NCI-H774 (cell line): ENCODE measurements at regions not wholly inside any gene's neighbourhood (a gene's known extent, or its start where the extent isn't known, plus 50 kb on each side); places are given as distances from the start of the nearest gene placed in this dataset.

Source experiments
- DNase-seq: peaks from one replicate; lab custom pipeline; 2025; lab: John Stamatoyannopoulos, UW

DNA sequence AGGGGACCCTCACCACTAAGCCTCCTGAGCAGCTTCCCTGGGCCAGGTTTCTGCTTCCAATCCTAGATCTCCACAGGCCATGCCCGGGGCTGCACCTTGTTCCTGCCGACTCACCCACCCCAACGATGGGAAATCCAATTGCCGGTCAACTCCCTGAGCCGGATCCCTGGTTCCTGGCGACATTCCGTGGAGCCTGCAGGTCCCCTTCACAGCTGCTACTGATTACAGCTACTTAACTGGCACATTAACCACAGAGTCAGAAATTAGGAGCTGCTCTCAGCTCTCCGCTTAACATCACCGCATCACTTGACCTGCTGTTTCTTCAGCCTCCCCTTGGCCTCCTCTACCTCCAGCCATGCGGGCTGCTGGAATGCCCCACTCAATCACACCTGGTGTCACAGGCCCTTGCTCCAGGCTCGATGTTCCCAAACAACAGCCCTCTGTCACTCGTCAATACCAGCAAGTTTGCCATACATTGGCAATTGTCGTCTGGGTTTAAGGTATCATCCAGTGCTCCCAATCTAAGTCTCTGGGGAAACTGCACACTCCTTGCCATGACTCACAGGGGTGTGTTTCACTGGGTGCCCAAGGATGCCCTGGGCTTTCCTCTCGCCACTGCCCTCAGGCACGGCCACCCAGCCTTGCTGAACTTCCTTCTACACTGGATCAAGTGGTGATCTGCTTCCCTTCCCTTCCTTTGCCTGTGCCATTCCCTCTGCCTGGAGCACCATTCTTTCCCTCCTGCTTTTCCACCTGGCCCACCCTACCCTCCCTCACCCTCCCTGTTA, 181.0 kb downstream of the MN1 start:
- no peak for DNase-seq

DNA sequence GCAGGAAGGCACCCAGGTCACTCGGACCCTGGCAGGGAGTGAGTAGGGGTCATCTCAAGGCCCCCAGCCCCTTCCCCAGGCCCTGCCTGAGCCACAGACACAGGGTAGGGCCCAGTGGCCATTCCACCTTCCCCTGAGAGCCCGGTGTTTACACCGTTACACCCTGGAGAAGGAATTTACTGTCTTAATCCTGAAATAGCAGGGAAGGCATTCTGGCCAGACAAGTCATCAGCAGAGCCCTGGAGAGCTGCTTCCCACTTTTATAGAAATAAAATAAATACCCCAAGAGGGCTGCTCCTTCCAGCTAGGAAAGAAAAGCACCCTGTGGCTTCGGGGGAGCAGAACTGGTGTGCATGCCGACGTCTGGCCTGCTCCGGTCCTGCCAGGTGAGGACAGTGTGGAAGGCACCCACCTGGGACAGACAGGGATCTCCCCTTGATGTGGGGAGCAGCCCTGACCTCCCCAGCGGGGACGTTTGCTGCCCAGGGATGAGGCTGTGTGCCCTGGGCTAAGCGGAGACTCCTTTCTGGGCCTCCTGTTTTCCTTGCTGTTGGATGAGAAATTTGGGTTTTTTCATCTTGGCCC, 180.0 kb downstream of the MN1 start:
- DNase-seq = no peak

DNA sequence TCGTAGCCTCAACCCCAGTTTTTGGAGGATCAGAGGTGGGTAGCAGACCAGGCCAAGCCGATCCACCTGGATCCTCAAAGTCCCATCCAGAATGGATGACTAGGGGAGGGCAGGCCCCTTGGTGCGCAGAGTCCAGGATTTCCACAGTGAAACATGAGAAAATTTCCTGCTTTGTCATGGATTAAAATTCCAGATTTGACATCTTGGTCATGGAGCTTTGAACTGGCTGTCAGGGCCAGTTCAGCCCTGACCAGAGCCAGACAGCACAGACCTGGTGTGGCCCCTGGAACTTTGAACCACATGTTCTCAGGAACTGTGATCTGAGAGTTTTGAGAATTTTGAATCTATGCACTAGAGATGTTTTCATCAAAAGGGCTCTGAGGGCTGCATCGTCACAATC, 177.5 kb downstream of the MN1 start:
- DNase-seq = no peak

DNA sequence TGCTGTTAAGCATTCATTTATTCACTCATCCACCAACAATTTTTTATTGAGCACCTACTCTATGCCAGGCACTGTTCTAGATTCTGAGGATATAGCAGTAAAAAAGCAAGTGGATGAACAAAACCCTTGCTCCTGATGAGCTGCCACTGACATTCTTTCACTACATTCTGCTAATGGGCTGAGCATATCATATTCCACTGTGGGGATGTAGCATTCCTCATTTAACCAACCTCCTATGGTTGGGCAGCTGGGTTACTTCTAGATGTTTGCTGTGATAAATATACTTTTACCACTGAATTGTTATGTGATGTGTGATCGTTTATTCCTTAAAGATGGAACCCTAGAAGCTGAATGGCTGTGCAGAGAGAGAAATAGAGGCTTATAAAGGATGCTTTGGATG, 176.9 kb downstream of the MN1 start:
- no peak for DNase-seq

DNA sequence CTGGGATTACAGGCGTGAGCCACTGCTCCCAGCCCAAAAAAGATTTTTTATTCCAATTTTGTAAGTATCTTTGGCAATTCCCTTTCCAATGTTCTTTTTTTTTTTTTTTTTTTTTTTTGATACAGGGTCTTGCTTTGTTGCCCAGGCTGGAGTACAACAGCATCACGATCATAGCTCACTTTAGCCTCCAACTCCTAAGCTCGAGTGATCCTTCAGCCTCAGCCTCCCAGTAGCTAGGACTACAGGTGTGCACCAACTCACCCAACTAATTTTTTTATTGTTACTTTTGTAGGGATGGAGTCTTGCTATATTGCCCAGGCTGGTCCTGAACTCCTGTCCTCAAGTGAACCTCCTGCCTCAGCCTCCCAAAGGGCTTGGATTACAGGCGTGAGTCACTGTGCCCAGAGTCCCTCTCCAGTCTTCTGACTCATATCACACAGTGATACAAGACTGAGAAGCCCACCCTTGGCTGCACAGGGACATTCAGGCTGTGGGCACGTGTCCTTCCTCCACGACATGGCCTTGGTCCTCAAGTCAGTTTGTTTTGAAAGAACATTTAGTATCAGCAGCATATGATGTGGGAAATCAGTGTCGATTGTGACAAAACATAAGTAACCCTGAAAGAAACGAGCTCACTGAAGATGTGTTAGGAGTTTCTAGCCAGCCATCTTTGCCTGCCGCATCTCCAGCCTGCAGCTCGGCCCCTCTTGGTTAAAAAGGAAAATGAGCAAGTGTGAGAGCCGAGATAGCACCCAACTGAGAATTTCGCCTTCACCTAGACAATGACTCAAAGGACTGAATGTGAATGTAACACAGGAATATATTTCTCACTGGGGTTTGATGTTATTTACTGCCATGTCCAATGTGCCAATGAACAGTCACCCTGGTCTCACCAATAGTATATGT, 175.5 kb downstream of the MN1 start:
- no peak for DNase-seq

DNA sequence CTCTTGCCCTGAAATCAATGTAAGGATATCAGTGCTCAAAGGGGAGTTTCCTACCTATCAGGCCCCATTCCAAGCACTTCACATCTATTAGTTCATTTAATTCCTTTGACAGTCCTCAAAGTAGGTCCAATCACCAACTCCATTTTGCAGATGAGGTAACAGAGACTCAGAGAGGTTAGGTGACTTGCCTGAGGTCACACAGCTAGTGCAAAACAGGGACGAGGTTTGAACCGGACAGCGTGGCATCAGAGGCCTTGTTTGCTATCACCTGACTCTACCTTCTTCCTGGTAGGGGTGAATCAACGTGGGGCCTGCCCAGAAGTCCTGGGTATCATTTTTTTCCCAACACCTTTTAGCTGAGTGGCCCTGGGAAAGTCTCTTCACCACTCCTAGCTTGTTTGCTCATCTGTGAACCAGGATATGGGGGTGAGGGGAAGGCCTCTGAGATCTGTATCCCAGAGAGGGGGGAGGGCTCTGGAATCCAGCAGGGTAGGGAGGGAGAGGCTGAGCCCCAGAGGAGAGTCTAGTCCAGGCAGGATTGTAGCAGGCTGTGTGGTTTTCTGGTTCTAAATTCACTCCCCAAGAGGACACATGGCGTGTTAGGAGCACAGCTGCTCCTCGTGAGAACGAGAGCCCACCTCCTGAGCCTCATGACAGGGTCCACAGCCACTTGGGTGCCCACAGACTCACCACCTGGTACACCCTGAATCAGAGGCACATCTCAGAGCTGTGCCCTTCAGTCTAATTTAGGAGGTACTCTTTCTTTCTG, 174.7 kb downstream of the MN1 start:
- no peak for DNase-seq

DNA sequence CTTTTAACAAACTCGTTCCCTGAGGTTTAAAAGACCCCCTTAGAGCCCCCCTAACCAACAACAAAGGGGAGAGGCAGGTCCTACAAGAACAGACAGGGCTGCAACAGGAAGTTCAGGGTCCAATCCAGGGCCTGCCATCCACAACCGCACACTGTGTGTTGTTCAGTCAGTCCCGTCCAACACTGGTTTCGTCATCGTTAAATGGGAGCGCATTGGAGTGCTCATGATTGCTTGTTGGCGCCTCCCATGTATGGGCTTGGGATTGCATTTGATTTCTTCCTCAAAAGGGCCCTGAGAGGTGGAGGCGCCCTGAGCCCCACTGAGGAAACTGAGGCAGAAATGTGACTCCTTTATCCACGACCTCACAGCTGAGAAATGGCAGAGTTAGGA, 174.1 kb downstream of the MN1 start:
- no peak for DNase-seq

DNA sequence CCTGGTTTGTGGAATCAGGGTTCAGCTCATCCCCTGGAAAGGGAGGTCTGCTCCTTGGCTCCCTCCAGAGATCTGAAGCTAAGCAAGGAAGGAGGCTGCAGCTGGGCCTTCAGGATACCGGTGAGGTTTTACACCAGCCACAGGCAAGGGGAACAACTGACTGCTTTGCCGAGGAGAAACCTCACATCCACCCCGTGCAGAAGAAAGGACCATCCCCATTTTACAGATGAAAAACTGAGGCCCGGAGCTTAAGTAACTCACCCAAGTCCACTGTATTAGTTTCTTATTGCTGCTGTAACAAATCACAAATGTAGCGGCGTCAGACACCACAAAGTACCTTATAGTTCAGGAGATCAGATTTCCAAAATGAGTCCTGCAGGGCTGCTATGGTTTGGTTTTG, 173.7 kb downstream of the MN1 start:
- no peak for DNase-seq

DNA sequence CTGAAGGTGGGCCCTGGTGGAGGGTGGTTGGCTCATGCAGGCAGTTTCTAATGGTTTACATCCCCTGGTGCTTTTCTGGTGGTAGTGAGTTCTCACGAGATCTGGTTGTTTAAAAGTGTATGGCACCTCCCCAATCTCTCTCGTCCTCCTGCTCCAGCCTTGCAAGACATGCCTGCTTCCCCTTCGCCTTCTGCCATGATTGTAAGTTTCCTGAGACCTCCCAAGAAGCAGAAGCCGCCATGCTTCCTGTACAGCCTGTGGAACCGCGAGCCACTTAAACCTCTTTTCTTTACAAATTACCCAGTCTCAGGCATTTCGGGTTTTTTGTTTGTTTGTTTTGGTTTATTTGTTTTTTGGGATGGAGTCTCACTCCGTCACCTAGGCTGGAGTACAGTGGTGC, 173.2 kb downstream of the MN1 start:
- DNase-seq = no peak

DNA sequence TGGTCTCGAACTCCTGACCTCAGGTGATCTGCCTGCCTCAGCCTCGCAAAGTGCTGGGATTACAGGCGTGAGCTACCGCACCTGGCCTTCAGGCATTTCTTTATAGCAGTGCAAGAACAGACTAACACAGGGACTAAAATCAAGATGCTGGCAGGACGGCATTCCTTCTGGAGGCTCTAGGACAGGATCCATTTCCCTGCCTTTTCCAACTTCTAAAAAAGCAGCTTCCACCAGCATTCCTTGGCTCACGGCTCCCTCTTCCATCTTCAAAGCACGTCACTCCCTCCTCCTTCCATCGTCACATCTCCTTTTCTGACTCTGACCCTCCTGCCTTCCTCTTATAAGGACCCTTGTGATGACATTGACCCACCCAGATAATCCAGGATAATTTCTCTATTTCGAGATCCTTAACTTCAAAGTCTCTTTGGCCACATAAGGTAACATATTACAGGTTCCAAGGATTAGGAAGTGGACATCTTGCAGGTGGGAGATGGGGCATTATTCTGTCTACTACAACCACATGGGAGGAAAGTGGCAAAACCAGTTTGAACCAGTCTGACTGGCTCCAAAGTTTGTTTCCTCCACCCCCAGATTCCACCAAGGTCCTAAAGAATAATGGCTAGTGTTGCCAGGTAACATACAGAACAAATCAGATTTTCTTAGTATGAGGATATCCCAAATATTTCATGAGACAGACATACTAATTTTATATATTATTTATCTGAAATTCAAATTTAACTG, 172.5 kb downstream of the MN1 start:
- no peak for DNase-seq

DNA sequence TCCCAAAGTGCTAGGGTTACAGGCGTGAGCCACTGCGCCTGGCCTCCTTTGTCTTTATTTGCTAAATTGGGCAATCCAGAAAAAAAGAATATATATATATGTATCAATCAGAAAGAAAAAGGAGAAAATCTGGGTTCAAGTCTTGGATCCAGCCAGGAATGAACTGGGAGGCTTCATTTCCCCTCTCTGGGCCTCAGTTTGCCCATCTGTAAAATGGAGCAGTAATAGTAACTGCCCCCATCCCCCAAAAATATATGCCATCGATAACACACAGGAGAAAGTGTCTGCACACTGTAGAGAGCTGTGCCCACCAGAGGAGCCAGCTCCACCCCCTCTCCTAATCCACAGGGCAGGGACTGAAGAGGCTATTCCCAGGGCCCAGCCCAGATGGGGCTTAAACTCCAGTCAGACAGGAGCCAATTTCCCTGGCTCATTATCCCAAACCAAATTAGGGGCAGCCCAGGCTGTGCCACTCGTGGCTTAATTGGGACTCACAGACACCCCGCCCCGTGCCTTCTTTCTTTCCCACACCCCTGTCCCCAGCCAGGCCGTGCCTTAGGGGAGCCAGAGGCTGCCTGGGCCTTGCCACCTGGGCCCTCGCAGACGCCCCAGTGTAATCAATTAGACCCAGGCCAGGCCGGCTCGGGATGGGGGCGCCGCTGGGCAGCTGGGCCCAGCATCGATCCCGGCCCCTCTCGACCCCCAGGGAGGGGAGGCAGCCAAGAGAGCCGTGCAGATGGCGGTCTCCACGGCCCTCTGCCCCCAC, 171.5 kb downstream of the MN1 start:
- no peak for DNase-seq

DNA sequence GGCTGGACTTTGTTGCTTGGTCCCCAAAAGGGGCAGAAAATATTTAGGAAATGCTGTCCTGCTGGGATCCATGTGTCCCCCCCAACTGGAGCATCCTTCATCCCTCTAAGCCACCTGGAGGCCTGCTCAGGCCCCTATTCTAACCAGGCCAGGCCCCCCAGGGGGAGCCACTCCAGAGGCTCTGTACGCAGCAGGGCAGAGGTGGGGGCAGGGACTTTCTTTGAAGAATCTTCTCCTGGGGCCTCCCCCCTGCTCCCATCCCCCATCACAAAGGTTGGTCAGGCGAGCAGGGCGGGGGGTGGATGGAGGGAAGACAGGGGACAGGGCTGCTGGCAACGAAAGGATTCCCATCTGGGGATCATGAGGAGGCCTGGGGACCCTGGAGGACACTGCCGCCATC, 170.8 kb downstream of the MN1 start:
- no peak for DNase-seq

DNA sequence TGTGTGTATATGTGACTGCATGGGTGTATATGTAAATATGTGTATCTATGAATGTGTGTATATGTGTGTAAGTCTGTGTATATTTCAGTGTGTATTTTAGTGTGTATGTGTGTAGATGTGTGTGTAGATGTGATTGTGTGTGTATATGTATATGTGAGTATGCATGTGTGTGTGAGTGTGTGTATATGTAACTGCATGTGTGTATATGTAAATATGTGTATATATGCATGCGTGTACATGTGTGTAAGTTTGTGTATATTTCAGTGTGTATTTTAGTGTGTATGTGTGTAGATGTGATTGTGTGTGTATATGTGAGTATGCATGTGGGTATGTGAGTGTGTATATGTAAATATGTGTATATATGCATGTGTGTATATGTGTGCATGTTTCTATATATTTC, 169.9 kb downstream of the MN1 start:
- DNase-seq = no peak

DNA sequence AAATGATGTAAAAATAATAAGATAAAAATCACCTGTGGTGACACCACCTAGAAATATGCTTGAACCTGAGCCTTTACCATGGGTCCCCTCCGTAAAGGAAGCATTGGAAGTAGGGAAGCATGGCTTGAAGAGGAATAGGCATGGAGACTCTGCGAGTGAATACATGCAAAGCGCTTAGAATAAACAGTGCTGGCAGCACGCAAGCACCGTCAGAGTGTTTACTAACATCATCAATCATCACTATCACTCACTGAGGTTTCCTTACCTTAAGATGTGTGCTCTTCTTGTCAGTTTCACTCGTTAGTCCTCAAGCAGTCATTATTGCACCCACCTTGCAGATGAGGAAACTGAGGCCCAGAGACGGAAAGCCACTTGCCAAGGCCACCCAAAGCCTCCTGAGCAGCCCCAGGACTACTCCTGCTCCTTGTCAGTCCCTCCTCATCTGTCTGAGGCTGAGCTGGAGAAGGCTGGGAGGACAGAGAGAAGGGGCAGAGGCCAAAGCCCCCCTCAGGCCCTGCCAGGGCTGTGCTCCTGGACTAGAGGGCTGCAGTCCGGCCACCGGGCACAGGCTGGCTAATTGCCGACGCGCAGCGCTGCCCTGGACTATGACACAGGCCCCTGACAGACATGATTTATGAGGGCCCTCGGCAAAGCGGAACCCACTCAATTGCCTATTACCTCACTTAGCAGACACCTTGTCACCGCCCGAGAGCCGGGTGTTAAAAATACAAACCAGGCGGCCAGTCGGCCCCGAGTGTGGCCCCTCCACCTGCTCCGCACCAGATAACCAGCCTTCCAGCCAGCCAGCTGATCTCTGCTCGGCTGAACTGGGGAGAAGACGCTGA, 168.9 kb downstream of the MN1 start:
- peak; percentile 1 for DNase-seq

DNA sequence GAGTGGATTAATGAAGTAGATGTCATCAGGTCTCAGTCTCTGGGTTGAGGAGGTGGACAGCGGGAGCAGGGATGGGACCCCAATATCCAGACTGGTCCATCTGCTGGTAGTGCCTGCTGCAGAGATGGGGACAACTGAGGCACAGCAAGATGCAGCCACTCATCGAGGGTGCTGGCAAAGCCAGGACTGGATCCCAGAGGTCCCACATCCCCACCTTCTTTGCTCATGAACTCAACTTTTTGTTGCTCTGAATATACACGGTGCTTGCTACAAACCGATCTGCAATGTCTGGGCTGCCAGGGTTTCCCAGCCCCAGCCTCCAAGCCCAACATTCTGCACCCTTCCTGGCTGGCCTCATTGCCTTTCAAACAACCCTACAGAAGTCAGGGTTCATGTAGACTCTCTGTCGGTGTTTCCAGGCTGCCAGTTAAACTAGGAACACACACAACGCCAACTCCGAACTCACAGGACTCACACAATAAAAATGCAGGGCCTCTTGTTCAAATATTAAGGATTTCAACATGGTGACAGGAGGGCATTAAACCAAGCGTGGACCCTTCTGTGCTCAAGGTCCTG, 168.2 kb downstream of the MN1 start:
- no peak for DNase-seq

DNA sequence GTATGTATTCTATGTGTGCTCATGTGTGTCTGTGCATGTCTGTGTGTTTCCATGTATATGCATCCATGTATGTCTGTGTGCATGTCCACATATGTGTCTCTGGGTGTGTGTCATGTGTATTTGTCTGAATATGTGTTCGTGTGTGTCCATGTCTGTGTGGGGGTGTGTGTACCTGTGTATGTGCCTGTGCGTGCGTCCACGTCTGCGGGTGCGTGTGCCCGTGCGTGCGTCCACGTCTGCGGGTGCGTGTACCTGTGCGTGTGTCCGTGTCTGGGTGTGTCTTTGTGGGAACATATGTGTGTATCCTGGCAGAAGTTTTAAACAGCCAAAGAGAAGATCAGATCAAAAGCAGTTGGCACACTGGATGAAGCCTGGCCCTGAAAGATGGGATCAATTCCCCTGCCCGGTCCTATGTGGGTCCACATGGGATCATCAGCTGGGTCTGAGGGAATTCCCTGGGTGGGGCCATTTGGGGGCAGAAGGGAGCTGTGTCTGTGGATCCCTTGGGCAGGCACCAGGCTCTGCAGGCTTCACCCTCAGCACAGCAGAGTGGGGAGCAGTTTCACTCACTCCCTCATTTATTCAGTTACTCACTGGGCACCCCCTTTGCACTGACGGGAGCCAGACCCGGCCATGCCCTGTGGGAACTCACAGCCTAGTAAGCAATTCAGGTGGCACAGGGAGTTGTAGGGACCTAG, 167.4 kb downstream of the MN1 start:
- no peak for DNase-seq

DNA sequence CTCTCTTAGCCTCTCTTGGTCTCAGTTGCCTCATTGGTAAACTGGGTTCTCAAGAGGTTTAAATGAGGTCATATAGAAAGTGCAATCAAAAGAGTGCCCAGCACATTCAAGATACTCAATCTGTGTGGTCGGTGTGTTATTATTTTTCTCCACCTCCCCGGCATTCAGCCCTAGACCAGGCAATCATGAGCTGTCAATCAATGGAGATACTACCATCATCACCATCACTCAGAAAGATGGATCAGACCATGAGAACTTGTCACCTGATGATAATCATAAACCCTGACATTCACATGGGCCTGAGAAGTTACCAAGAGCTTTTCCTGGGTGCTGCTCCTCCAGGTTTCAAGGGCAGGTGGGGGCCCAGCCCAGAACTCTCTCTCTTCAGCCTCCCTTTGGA, 166.1 kb downstream of the MN1 start:
- no peak for DNase-seq

DNA sequence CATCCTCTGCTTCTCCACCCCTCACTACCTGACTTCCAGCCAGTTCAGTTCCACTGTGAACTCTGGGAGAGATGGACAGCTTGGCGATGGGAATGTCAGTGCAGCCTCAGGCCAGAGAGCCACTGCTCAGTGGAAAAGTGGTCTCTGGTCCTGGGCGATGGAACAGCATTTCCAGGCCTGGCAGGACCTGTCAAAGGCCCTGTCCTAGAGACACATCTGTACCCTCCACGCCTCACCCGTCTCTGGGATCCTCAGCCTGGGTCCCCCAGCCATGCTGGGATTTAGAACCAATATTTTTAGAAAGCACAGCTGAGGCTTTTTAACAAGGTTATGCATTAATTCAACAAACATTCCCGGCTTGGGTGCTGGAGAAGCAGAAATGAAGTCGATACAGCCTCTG, 165.7 kb downstream of the MN1 start:
- DNase-seq = no peak
